CD4-positive, alpha-beta T cell (primary cell): ENCODE measurements at regions not wholly inside any gene's neighbourhood (a gene's known extent, or its start where the extent isn't known, plus 50 kb on each side); places are given as distances from the start of the nearest gene placed in this dataset.

Experiments
- ATAC-seq: fragments of 200-7000 bp; cut with Tn5 transposase; one replicate; pipeline ENCODE4 v1.10.0; 2022; ENCODE audit warnings: mild to moderate bottlenecking; ENCODE audit not compliant: poor library complexity
- CTCF ChIA-PET: fragments of 350-600 bp; sonication (Branson Sonifier 250); formaldehyde crosslinking; loops from one replicate; lab custom pipeline; 2021; ENCODE audit warnings: antibody characterized with exemption, inconsistent platforms; lab: Charles Lee
- POLR2A ChIA-PET: fragments of 350-600 bp; sonication (Branson Sonifier 250); formaldehyde crosslinking; loops from one replicate; lab custom pipeline; 2021; ENCODE audit warnings: antibody characterized with exemption, inconsistent platforms; lab: Charles Lee
- DNase-seq, 14 experiments: peaks; one replicate each; pipeline ENCODE4 v3.0.0-alpha.2; 2013 to 2020; ENCODE audit warnings: mixed read lengths in 2 of 14
- H3K27ac ChIP-seq, 2 donors: one replicate each; pipeline versions ENCODE4 v1.5.1 to v1.7.0; 2013; ENCODE audit warnings: low read length in 2 of 2, low read depth in 1 of 2, mild to moderate bottlenecking in 1 of 2
- H3K27me3 ChIP-seq, 2 experiments: 1 replicate in 1 of 2; 2 replicates in 1 of 2; pipeline versions ENCODE4 v1.6.1 to v1.7.0; 2013; ENCODE audit warnings: low read length in 2 of 2, control low read depth in 1 of 2, mild to moderate bottlenecking in 1 of 2, moderate library complexity in 1 of 2; ENCODE audit not compliant: insufficient read depth in 2 of 2, control insufficient read depth in 1 of 2
- H3K36me3 ChIP-seq: one replicate; pipeline ENCODE4 v1.6.1; 2013; ENCODE audit warnings: low read length, control low read depth; ENCODE audit not compliant: insufficient read depth
- H3K4me1 ChIP-seq: one replicate; pipeline ENCODE4 v1.6.1; 2013; ENCODE audit warnings: low read length, control low read depth; ENCODE audit not compliant: insufficient read depth
- H3K4me3 ChIP-seq: one replicate; pipeline ENCODE4 v1.5.1; 2013; ENCODE audit warnings: mild to moderate bottlenecking, low read length, moderate library complexity
- H3K9me3 ChIP-seq, 2 experiments: 1 replicate in 1 of 2; 2 replicates in 1 of 2; pipeline versions ENCODE4 v1.6.1 to v1.7.0; 2013; ENCODE audit warnings: low read length in 2 of 2, mild to moderate bottlenecking in 2 of 2, control low read depth in 1 of 2, moderate library complexity in 1 of 2; ENCODE audit not compliant: control insufficient read depth in 1 of 2, insufficient read depth in 1 of 2
- H3K27ac Mint-ChIP-seq: one replicate; pipeline ENCODE4 v1.8.0; 2020; ENCODE audit warnings: mixed read lengths
- H3K27me3 Mint-ChIP-seq: one replicate; pipeline ENCODE4 v1.8.0; 2021; ENCODE audit warnings: mixed read lengths
- H3K36me3 Mint-ChIP-seq: one replicate; pipeline ENCODE4 v1.8.0; 2021; ENCODE audit warnings: low read depth, mixed read lengths
- H3K4me1 Mint-ChIP-seq: one replicate; pipeline ENCODE4 v1.8.0; 2021; ENCODE audit warnings: low read depth, mixed read lengths
- H3K4me3 Mint-ChIP-seq: one replicate; pipeline ENCODE4 v1.8.0; 2020; ENCODE audit warnings: mild to moderate bottlenecking, mixed read lengths
- H3K9me3 Mint-ChIP-seq: one replicate; pipeline ENCODE4 v1.8.0; 2020; ENCODE audit warnings: mixed read lengths
- CTCF ChIP-seq: fragments of 200-600 bp; IDR thresholded peaks from one replicate; pipeline ENCODE4 v1.8.0; 2022; ENCODE audit warnings: antibody characterized with exemption, mild to moderate bottlenecking
- intact Hi-C, 2 experiments: fragments of 100-400 bp; cut with DNase I in 1 of 2; cut with micrococcal nuclease in 1 of 2; formaldehyde crosslinking; loops; one replicate each; pipeline versions ENCODE4 v1.15.1 to v1.9.0; 2023 to 2025; cut with DNase I, micrococcal nuclease

- ChIA-PET POLR2A (no interaction called here), CTCF (no interaction called here)
- Histone ChIP-seq H3K36me3 (no peaks in the 10 kb centered on the region), H3K27me3 (peaks cover 0 to 10% of the 10 kb centered on the region in 2 experiments), H3K9me3 (peaks cover 0 to 7% of the 10 kb centered on the region in 2 experiments), H3K4me3 (no peak overlapping the region), H3K4me1 (no peaks in the 10 kb centered on the region), H3K27ac (no peak overlapping the region)
- TF ChIP-seq CTCF: no peak
- Mint-ChIP-seq H3K36me3 (no peaks in the 10 kb centered on the region), H3K4me3 (no peak overlapping the region), H3K27me3 (peaks cover 23% of the 10 kb centered on the region), H3K9me3 (no peaks in the 10 kb centered on the region), H3K27ac (no peak overlapping the region), H3K4me1 (no peaks in the 10 kb centered on the region)
- no peak for DNase-seq
- no peak for ATAC-seq
- intact Hi-C loops: no loop called here
Observed at GRCh38 chr3:127391436-127392155, 103.8 kb upstream of the PRR20G start.

- Mint-ChIP-seq H3K4me3 (no peak overlapping the region), H3K4me1 (no peaks in the 10 kb centered on the region), H3K36me3 (no peaks in the 10 kb centered on the region), H3K9me3 (no peaks in the 10 kb centered on the region), H3K27ac (no peak overlapping the region), H3K27me3 (peaks cover 23% of the 10 kb centered on the region)
- Histone ChIP-seq H3K4me3 (no peak overlapping the region), H3K9me3 (peaks cover 0 to 7% of the 10 kb centered on the region in 2 experiments), H3K27me3 (peaks cover 0 to 10% of the 10 kb centered on the region in 2 experiments), H3K36me3 (no peaks in the 10 kb centered on the region), H3K27ac (no peak overlapping the region), H3K4me1 (no peaks in the 10 kb centered on the region)
- no peak for DNase-seq
- POLR2A ChIA-PET: no interaction called here
- no peak for ATAC-seq
- TF ChIP-seq CTCF: no peak
- intact Hi-C loops: no loop called here
- CTCF ChIA-PET: no interaction called here
Observed at GRCh38 chr3:127390365-127391025, 102.6 kb upstream of the PRR20G start.

- Mint-ChIP-seq H3K9me3 (no peaks in the 10 kb centered on the region), H3K4me1 (no peaks in the 10 kb centered on the region), H3K27ac (no peak overlapping the region), H3K36me3 (no peaks in the 10 kb centered on the region), H3K4me3 (no peak overlapping the region), H3K27me3 (peaks cover 23% of the 10 kb centered on the region)
- peaks cover 0 to 8% of the 10 kb centered on the region in 2 experiments for H3K27me3 ChIP-seq
- no peak for DNase-seq
- no peaks in the 10 kb centered on the region for H3K36me3 ChIP-seq
- no peak overlapping the region for H3K27ac ChIP-seq
- ATAC-seq: no peak
- peaks cover 0 to 8% of the 10 kb centered on the region in 2 experiments for H3K9me3 ChIP-seq
- no peaks in the 10 kb centered on the region for H3K4me1 ChIP-seq
- ChIA-PET CTCF (no interaction called here), POLR2A (no interaction called here)
- TF ChIP-seq CTCF: no peak
- H3K4me3 ChIP-seq: no peak overlapping the region
- intact Hi-C loops: no loop called here
Observed at GRCh38 chr3:127389913-127390312, 102.1 kb upstream of the PRR20G start.
